ENCODE measurements at regions not wholly inside any gene's neighbourhood (a gene's known extent, or its start where the extent isn't known, plus 50 kb on each side); places are given as distances from the start of the nearest gene placed in this dataset.

DNA sequence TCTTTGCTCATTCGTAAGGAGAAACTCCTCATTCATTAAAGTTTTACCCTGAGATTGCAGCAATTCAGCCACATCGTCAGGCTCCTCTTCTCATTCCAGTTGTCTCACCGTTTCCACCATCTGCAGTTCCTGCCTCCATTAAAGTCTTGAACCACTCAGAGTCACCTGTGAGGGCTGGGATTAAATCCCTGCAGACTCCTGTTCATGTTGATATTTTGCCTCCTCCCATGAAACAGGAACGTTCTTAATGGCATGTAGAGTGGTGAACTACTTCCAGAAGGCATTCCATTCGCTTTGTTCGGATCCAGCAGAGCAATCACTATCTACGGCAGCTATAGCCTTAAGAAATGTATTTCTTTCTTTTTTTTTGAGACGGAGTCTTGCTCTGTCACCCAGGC is 96.5 kb upstream of the FAM20C start:
- H3K4me1 ChIP-seq (ENCODE audit: control insufficient read depth in 1 of 2, insufficient read depth in 2 of 2, low read length in 2 of 2): no peaks in the 10 kb centered on the region

DNA sequence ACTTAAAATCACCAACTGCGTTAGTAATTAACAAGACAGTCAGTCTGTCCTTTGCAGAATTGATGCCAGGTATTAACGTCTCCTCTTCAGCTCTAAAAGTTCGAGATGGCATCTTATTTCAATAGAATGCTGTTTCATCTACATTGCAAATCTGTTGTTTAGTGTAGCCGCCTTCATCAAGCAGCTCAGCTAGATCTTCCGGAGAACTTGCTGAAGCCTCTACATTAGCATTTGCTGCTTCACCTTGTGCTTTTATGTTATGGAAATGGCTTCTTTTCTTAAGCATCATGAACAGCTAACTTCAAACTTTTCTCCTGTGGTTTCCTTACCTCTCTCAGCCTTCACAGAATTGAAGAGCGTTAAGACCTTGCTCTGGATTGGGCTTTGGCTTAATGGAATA is 95.5 kb upstream of the FAM20C start:
- ATAC-seq (no peak), DNase-seq (ENCODE audit: low read depth, low spot score) (no peak)
- Histone ChIP-seq H3K36me3 (ENCODE audit: control insufficient read depth in 1 of 2, insufficient read depth in 2 of 2, low read length in 2 of 2) (no peaks in the 10 kb centered on the region), H2AFZ (ENCODE audit: low read depth, low read length, poor library complexity, severe bottlenecking) (no peak overlapping the region), H3K79me2 (ENCODE audit: insufficient read depth, low read length) (no peaks in the 10 kb centered on the region), H4K20me1 (ENCODE audit: insufficient read depth) (no peaks in the 10 kb centered on the region), H3K4me3 (replicated peaks in 1 of 2; ENCODE audit: low read depth in 1 of 2, low read length in 2 of 2) (no peak overlapping the region), H3K27me3 (ENCODE audit: insufficient read depth, low read length) (peaks cover 22% of the 10 kb centered on the region; the same call in 1 of the 2 replicates), H3K4me1 (ENCODE audit: control insufficient read depth in 1 of 2, insufficient read depth in 2 of 2, low read length in 2 of 2) (peaks cover 0 to 7% of the 10 kb centered on the region in 2 experiments; a peak in 2 of 4 replicates), H3K27ac (ENCODE audit: low read depth, low read length) (no peak overlapping the region), H3K9me2 (ENCODE audit: insufficient read depth) (no peaks in the 10 kb centered on the region), H3K9me3 (ENCODE audit: control insufficient read depth in 1 of 2, insufficient read depth in 1 of 2, low read depth in 1 of 2, low read length in 2 of 2) (no peaks in the 10 kb centered on the region), H3K9ac (ENCODE audit: low read length) (no peak overlapping the region), H3K4me2 (ENCODE audit: low read length) (no peak overlapping the region)
- TF ChIP-seq CTCF (IDR thresholded peaks at IDR 0.05 in 2 of 3, conservative IDR thresholded peaks at IDR 0.05 in 1 of 3; ENCODE audit: borderline replicate concordance in 1 of 3, insufficient read depth in 1 of 3, low read depth in 2 of 3, low read length in 2 of 3): no peak
- TF ChIP-seq EZH2 (IDR thresholded peaks at IDR 0.05): no peak
- TF ChIP-seq, protein P1, sequence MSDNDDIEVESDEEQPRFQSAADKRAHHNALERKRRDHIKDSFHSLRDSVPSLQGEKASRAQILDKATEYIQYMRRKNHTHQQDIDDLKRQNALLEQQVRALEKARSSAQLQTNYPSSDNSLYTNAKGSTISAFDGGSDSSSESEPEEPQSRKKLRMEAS (IDR thresholded peaks at IDR 0.05): no peak
- no peak for TF ChIP-seq ZNF274 (IDR thresholded peaks at IDR 0.05; ENCODE audit: low read depth, low read length)
- no peak for TF ChIP-seq YY1 (IDR thresholded peaks at IDR 0.05; ENCODE audit: extremely low read depth, insufficient replicate concordance, low read depth, low read length)
- no peak for TF ChIP-seq JUND (IDR thresholded peaks at IDR 0.05)
- TF ChIP-seq POLR2A (IDR thresholded peaks at IDR 0.05; ENCODE audit: borderline replicate concordance, extremely low read depth, insufficient read depth, insufficient read length): no peak
- TF ChIP-seq CBX3 (IDR thresholded peaks at IDR 0.05; ENCODE audit: low read depth): no peak
- TF ChIP-seq RAD21 (IDR thresholded peaks at IDR 0.05; ENCODE audit: low read depth): no peak
- no peak for TF ChIP-seq EGR1 (IDR thresholded peaks at IDR 0.05; ENCODE audit: low read depth)
- TF ChIP-seq REST (IDR thresholded peaks at IDR 0.05; ENCODE audit: low read depth): no peak
- no peak for TF ChIP-seq ATF3 (IDR thresholded peaks at IDR 0.05)
- no peak for TF ChIP-seq SIN3A (IDR thresholded peaks at IDR 0.05; ENCODE audit: low read depth)
- no peak for TF ChIP-seq SRF (IDR thresholded peaks at IDR 0.05; ENCODE audit: low read depth)
- RAD21 ChIA-PET (ENCODE audit: low non-redundant PET in 1 of 2, low total read pairs in 2 of 2, uncharacterized antibody in 2 of 2, unreplicated experiment in 2 of 2): no interaction called here
- BruUV-seq (replicated peaks): no TSS peak
- CTCF ChIA-PET: no interaction called here
- POLR2A ChIA-PET: no interaction called here
- intact Hi-C loops (cut with micrococcal nuclease): no loop called here

More for the DNA sequence above, 96.5 kb upstream of the FAM20C start:
- no peaks in the 10 kb centered on the region for H4K20me1 ChIP-seq (ENCODE audit: insufficient read depth)
- H3K79me2 ChIP-seq (ENCODE audit: insufficient read depth, low read length): no peaks in the 10 kb centered on the region
- intact Hi-C loops (cut with micrococcal nuclease): no loop called here
- ChIA-PET RAD21 (ENCODE audit: low non-redundant PET in 1 of 2, low total read pairs in 2 of 2, uncharacterized antibody in 2 of 2, unreplicated experiment in 2 of 2) (no interaction called here), POLR2A (no interaction called here), CTCF (no interaction called here)
- TF ChIP-seq ZFX (IDR thresholded peaks at IDR 0.05): no peak
- TF ChIP-seq, protein P1 (IDR thresholded peaks at IDR 0.05): no peak
- no peak for TF ChIP-seq YY1 (IDR thresholded peaks at IDR 0.05; ENCODE audit: extremely low read depth, insufficient replicate concordance, low read depth, low read length)
- TF ChIP-seq FOSL1 (IDR thresholded peaks at IDR 0.05; ENCODE audit: low read depth): no peak
- TF ChIP-seq EGR1 (IDR thresholded peaks at IDR 0.05; ENCODE audit: low read depth): no peak
- no peak for TF ChIP-seq JUND (IDR thresholded peaks at IDR 0.05)
- no peak for ATAC-seq
- H3K9me3 ChIP-seq (ENCODE audit: control insufficient read depth in 1 of 2, insufficient read depth in 1 of 2, low read depth in 1 of 2, low read length in 2 of 2): no peaks in the 10 kb centered on the region
- no peak overlapping the region for H3K9ac ChIP-seq (ENCODE audit: low read length)
- no peaks in the 10 kb centered on the region for H3K9me2 ChIP-seq (ENCODE audit: insufficient read depth)
- BruUV-seq (replicated peaks): no TSS peak
- H3K36me3 ChIP-seq (ENCODE audit: control insufficient read depth in 1 of 2, insufficient read depth in 2 of 2, low read length in 2 of 2): no peaks in the 10 kb centered on the region
- H3K27ac ChIP-seq (ENCODE audit: low read depth, low read length): no peak overlapping the region
- H3K27me3 ChIP-seq (ENCODE audit: insufficient read depth, low read length): peaks cover 25% of the 10 kb centered on the region; the same call in 1 of the 2 replicates
- H2AFZ ChIP-seq (ENCODE audit: low read depth, low read length, poor library complexity, severe bottlenecking): no peak overlapping the region
- DNase-seq (ENCODE audit: low read depth, low spot score): no peak
- no peak overlapping the region for H3K4me2 ChIP-seq (ENCODE audit: low read length)
- H3K4me3 ChIP-seq (replicated peaks in 1 of 2; ENCODE audit: low read depth in 1 of 2, low read length in 2 of 2): no peak overlapping the region
